Gastroesophageal sphincter (tissue), 3 donors: ENCODE measurements at regions not wholly inside any gene's neighbourhood (a gene's known extent, or its start where the extent isn't known, plus 50 kb on each side); places are given as distances from the start of the nearest gene placed in this dataset.

ENCODE experiments used
- EP300 ChIP-seq: sonication (generic); formaldehyde crosslinking; IDR thresholded peaks from one replicate; pipeline ENCODE4 v1.6.1; 2017; ENCODE audit warnings: antibody characterized with exemption, mild to moderate bottlenecking
- POLR2A ChIP-seq, 2 donors: fragments of 450-650 bp; IDR thresholded peaks; one replicate each; pipeline ENCODE4 v1.6.1; 2017; ENCODE audit warnings: antibody characterized with exemption in 2 of 2, mild to moderate bottlenecking in 2 of 2, moderate library complexity in 1 of 2
- POLR2AphosphoS5 ChIP-seq: sonication (generic); formaldehyde crosslinking; IDR thresholded peaks from one replicate; pipeline ENCODE4 v1.6.1; 2017; ENCODE audit warnings: antibody characterized with exemption
- TF ChIP-seq, protein P1 (sequence below), 4 experiments: fragments of 200-600 bp in 2 of 4; fragments of 450-650 bp in 2 of 4; sonication (generic) in 1 of 4; IDR thresholded peaks; one replicate each; pipeline ENCODE4 v1.5.1; 2017 to 2019; ENCODE audit warnings: antibody characterized with exemption in 4 of 4, mild to moderate bottlenecking in 2 of 4, moderate library complexity in 2 of 4

DNA sequence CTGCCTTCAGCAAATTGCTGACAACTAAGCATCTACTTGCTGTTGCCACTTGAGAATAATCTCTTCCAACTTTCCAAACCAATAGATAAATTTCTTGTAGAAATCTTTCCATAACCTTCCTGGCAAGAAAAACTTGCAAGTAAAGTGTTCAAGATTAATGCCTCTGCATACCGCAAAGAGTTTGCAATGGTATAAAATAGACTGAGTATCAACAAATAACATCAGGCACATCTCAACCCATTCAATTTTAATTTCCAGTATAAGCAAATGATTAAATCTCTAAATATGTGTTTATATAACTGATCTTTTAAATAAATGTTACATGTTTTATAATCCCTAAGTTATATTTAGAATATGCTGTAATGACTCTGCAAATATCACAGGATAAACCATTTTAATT, 275.2 kb upstream of the AGA start:
- TF ChIP-seq, protein P1, sequence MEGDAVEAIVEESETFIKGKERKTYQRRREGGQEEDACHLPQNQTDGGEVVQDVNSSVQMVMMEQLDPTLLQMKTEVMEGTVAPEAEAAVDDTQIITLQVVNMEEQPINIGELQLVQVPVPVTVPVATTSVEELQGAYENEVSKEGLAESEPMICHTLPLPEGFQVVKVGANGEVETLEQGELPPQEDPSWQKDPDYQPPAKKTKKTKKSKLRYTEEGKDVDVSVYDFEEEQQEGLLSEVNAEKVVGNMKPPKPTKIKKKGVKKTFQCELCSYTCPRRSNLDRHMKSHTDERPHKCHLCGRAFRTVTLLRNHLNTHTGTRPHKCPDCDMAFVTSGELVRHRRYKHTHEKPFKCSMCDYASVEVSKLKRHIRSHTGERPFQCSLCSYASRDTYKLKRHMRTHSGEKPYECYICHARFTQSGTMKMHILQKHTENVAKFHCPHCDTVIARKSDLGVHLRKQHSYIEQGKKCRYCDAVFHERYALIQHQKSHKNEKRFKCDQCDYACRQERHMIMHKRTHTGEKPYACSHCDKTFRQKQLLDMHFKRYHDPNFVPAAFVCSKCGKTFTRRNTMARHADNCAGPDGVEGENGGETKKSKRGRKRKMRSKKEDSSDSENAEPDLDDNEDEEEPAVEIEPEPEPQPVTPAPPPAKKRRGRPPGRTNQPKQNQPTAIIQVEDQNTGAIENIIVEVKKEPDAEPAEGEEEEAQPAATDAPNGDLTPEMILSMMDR (IDR thresholded peaks at IDR 0.05): no peak
- TF ChIP-seq POLR2A (IDR thresholded peaks at IDR 0.05) (no peak), POLR2AphosphoS5 (no peak), EP300 (no peak)
